ENCODE measurements at regions not wholly inside any gene's neighbourhood (a gene's known extent, or its start where the extent isn't known, plus 50 kb on each side); places are given as distances from the start of the nearest gene placed in this dataset.

DNA sequence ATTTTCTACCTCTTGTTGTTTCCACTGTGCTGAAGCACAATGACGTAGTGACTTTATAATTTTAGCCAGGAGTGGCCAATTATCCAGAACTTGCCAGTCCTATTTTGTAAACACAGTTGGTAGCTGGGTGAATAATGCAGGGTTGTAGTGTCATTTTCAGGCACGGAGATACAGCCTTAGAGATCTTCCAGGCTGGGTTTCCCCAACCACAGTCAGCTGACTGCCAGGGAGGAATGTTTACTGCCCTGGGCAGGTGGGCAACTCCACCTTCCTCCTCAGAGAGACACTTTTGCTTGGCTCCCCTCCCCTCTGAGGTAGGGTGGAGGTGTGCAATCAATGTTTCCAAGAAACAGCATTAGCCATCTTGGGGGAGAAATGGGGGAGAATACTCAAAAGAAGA, 228.1 kb upstream of the NR4A3 start:
- DNase-seq (ENCODE audit: low read depth), result no peak
- no peak overlapping the region for H3K4me3 ChIP-seq (ENCODE audit: low read depth, low read length)

GRCh38 chr9:99594056-99594780, 227.5 kb upstream of the NR4A3 start:
- no peak for DNase-seq (ENCODE audit: low read depth)
- H3K4me3 ChIP-seq (ENCODE audit: low read depth, low read length), result no peak overlapping the region

DNA sequence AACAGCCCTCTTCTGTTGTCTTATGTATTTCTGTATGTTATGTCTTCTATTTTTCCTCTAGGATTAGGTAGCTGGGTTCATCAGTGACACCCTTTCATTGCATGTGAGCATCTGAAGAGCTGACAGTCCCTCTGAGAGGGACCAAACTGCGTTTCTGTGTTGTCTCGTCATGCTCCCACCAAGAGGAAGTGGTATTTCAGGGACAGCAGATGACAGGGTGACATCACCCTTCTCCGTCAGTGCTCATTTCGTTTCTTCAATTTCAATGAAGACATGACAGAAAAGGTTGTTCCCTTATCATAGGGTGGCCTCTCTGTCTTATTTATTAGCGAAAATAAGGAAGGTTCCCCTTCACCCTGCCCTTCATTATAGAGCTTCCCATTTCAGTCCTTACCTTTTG, 225.9 kb upstream of the NR4A3 start:
- no peak for DNase-seq (ENCODE audit: low read depth)

GRCh38 chr9:99601571-99602111, 220.0 kb upstream of the NR4A3 start:
- DNase-seq (ENCODE audit: low read depth), result peak; percentile 1
- no peak overlapping the region for H3K4me3 ChIP-seq (ENCODE audit: low read depth, low read length)

More for the DNA sequence above, 225.9 kb upstream of the NR4A3 start:
- H3K4me3 ChIP-seq (ENCODE audit: low read depth, low read length), result no peak overlapping the region

GRCh38 chr9:99602854-99603253, 218.8 kb upstream of the NR4A3 start:
- H3K4me3 ChIP-seq (ENCODE audit: low read depth, low read length), result no peak overlapping the region
- no peak for DNase-seq (ENCODE audit: low read depth)

GRCh38 chr9:99605016-99605743, 216.5 kb upstream of the NR4A3 start:
- no peak for DNase-seq (ENCODE audit: low read depth)
- no peak overlapping the region for H3K4me3 ChIP-seq (ENCODE audit: low read depth, low read length)

GRCh38 chr9:99606296-99606695, 215.4 kb upstream of the NR4A3 start:
- no peak overlapping the region for H3K4me3 ChIP-seq (ENCODE audit: low read depth, low read length)
- no peak for DNase-seq (ENCODE audit: low read depth)

GRCh38 chr9:99606957-99607356, 214.7 kb upstream of the NR4A3 start:
- no peak overlapping the region for H3K4me3 ChIP-seq (ENCODE audit: low read depth, low read length)
- DNase-seq (ENCODE audit: low read depth), result no peak

DNA sequence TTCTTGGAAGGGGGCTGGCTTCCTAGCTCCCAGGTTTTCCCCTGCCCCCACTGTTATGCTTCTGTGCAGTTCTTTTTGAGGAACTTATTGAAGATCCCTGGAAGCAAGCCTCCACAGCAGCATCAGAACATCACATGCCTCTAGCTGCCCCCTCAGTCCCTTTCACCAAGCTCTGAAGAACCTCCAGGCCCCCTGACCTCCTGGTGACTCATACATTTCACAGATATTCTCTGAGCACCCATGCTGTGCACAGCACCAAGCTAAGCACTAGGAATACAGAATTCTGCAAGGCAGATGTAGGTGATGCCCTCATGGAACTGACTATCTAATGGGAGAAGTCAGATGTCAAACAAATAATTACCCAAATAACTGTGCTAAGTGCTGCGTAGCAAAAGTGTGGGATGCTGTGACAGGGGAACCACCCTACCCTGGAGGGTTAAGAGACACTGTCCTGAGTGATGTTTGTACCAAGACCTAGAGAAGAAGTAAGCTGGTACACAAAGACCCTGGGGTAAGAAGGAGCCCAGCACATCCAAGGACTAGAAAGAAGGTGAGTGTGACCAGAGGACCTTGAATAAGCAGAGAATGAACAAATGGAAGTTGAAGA, 213.7 kb upstream of the NR4A3 start:
- peak; percentile 1 for DNase-seq (ENCODE audit: low read depth)
- H3K4me3 ChIP-seq (ENCODE audit: low read depth, low read length), result no peak overlapping the region

DNA sequence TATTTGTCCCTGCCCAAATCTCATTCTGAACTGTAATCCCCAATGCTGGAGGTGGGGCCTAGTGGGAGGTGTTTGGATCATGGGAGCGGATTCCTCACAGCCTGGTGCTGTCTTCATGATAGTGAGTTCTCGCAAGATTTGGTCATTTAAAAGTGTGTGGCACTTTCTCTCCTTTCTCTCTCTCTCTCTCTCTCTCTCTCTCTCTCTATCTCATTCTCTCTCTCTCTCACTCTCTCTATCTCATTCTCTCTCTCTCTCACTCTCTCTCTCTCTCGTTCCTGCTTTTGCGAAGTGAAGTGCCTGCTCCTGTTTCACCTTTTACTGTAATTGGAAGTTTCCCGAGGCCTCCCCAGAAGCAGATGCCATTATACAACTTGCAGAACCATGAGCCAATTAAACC, 207.3 kb upstream of the NR4A3 start:
- no peak for DNase-seq (ENCODE audit: low read depth)
- H3K4me3 ChIP-seq (ENCODE audit: low read depth, low read length), result no peak overlapping the region

GRCh38 chr9:99621040-99621439, 200.6 kb upstream of the NR4A3 start:
- no peak overlapping the region for H3K4me3 ChIP-seq (ENCODE audit: low read depth, low read length)
- DNase-seq (ENCODE audit: low read depth), result no peak

- no peak for DNase-seq (ENCODE audit: low read depth)
- H3K4me3 ChIP-seq (ENCODE audit: low read depth, low read length), result no peak overlapping the region
These were observed 199.0 kb upstream of the NR4A3 start for GRCh38 chr9:99622679-99623078.

- DNase-seq (ENCODE audit: low read depth), result no peak
- no peak overlapping the region for H3K4me3 ChIP-seq (ENCODE audit: low read depth, low read length)
These were observed 197.8 kb upstream of the NR4A3 start for GRCh38 chr9:99623780-99624364.

DNA sequence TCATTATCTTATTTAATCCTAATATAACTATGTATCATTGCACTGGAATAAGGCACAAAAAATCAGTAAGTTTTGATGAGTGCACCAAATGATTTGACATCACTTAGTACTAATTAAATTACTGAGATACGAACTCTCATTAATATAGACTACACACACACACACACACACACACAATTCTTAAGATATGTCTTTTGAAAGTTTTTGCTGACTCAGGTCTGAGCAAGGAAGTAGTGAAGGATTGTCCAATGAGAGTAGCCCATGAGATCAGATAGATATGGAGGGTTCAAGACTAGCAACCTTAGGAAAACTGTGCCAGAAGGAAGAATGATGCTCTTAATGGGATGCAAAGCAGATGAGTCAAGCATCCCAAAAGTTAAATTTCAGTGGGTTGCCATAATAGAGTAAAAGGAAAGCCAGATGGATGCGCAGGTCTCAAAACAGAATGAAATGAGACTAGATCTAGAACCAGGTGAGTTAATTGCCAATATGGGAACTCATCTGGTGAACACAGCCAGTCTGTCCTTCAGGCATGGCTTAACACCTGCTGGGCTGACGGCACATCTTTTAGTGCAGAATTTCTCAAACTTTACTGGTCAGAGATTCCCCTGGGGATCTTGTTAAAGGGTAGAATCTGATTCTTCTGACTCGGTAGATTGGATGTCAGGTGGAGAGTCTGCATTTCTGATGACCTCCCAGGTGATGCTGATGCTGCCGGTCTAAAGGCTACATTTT, 197.0 kb upstream of the NR4A3 start:
- H3K4me3 ChIP-seq (ENCODE audit: low read depth, low read length), result no peak overlapping the region
- no peak for DNase-seq (ENCODE audit: low read depth)

- DNase-seq (ENCODE audit: low read depth), result no peak
- H3K4me3 ChIP-seq (ENCODE audit: low read depth, low read length), result no peak overlapping the region
These were observed 195.3 kb upstream of the NR4A3 start for GRCh38 chr9:99626426-99626825.

- no peak for DNase-seq (ENCODE audit: low read depth)
- no peak overlapping the region for H3K4me3 ChIP-seq (ENCODE audit: low read depth, low read length)
These were observed 193.4 kb upstream of the NR4A3 start for GRCh38 chr9:99628285-99628684.

GRCh38 chr9:99628849-99629620, 192.7 kb upstream of the NR4A3 start:
- DNase-seq (ENCODE audit: low read depth), result no peak
- H3K4me3 ChIP-seq (ENCODE audit: low read depth, low read length), result no peak overlapping the region

- no peak overlapping the region for H3K4me3 ChIP-seq (ENCODE audit: low read depth, low read length)
- DNase-seq (ENCODE audit: low read depth), result no peak
These were observed 189.2 kb upstream of the NR4A3 start for GRCh38 chr9:99632349-99633038.
